GM21786 (cell line): ENCODE measurements at regions not wholly inside any gene's neighbourhood (a gene's known extent, or its start where the extent isn't known, plus 50 kb on each side); places are given as distances from the start of the nearest gene placed in this dataset.

Source experiments
- ATAC-seq: cut with Tn5 transposase; IDR thresholded peaks from one replicate; pipeline ENCODE4 v1.9.1; 2021; ENCODE audit not compliant: unreplicated experiment

- no peak for ATAC-seq
Measured at GRCh38 chr2:147384659-147385058, 460.2 kb upstream of the ACVR2A start.

GRCh38 chr2:147382322-147382948 lies 462.4 kb upstream of the ACVR2A start:
- no peak for ATAC-seq

- ATAC-seq: no peak
Measured at GRCh38 chr2:147378403-147378802, 466.4 kb upstream of the ACVR2A start.

GRCh38 chr2:147375073-147375472 lies 469.8 kb upstream of the ACVR2A start:
- ATAC-seq: no peak

- no peak for ATAC-seq
Measured at GRCh38 chr2:147374423-147374811, 470.4 kb upstream of the ACVR2A start.

GRCh38 chr2:147373800-147374422 lies 470.9 kb upstream of the ACVR2A start:
- no peak for ATAC-seq

- no peak for ATAC-seq
Measured at GRCh38 chr2:147368306-147368705, 476.5 kb upstream of the ACVR2A start.

- no peak for ATAC-seq
Measured at GRCh38 chr2:147366279-147366678, 478.6 kb upstream of the ACVR2A start.

- ATAC-seq: no peak
Measured at GRCh38 chr2:147365622-147366021, 479.2 kb upstream of the ACVR2A start.

GRCh38 chr2:147364597-147364996 lies 480.2 kb upstream of the ACVR2A start:
- peak; percentile 48 for ATAC-seq

GRCh38 chr2:147363181-147363580 lies 481.6 kb upstream of the ACVR2A start:
- no peak for ATAC-seq

- ATAC-seq: no peak
Measured at GRCh38 chr2:147358375-147358774, 486.5 kb upstream of the ACVR2A start.

GRCh38 chr2:147356157-147356556 lies 488.7 kb upstream of the ACVR2A start:
- no peak for ATAC-seq

GRCh38 chr2:147355706-147356105 lies 489.1 kb upstream of the ACVR2A start:
- no peak for ATAC-seq

GRCh38 chr2:147353072-147353381 lies 491.8 kb upstream of the ACVR2A start:
- no peak for ATAC-seq

GRCh38 chr2:147352264-147353071 lies 492.4 kb upstream of the ACVR2A start:
- ATAC-seq: no peak

- no peak for ATAC-seq
Measured at GRCh38 chr2:147351784-147352183, 493.0 kb upstream of the ACVR2A start.

GRCh38 chr2:147348931-147349555 lies 495.8 kb upstream of the ACVR2A start:
- ATAC-seq: no peak

- no peak for ATAC-seq
Measured at GRCh38 chr2:147346142-147346541, 498.7 kb upstream of the ACVR2A start.

- ATAC-seq: no peak
Measured at GRCh38 chr2:147345246-147345645, 499.6 kb upstream of the ACVR2A start.

GRCh38 chr2:147342329-147342728 lies 502.5 kb upstream of the ACVR2A start:
- no peak for ATAC-seq
